RPMI8226 (cell line): ENCODE measurements at regions not wholly inside any gene's neighbourhood (a gene's known extent, or its start where the extent isn't known, plus 50 kb on each side); places are given as distances from the start of the nearest gene placed in this dataset.

Source experiments
- DNase-seq: peaks from one replicate; pipeline ENCODE4 v3.0.0-alpha.2; 2015

GRCh38 chr13:82758044-82758443 is 1124.2 kb downstream of the SLITRK1 start:
- DNase-seq, result peak; percentile 4

- DNase-seq, result no peak
These were observed 1131.1 kb downstream of the SLITRK1 start for GRCh38 chr13:82751206-82751605.

- no peak for DNase-seq
These were observed 1132.7 kb downstream of the SLITRK1 start for GRCh38 chr13:82749551-82749950.

GRCh38 chr13:82747958-82748357 is 1134.3 kb downstream of the SLITRK1 start:
- no peak for DNase-seq

- no peak for DNase-seq
These were observed 1135.0 kb downstream of the SLITRK1 start for GRCh38 chr13:82747291-82747690.

GRCh38 chr13:82740442-82740841 is 1141.8 kb downstream of the SLITRK1 start:
- no peak for DNase-seq

- DNase-seq, result no peak
These were observed 1142.4 kb downstream of the SLITRK1 start for GRCh38 chr13:82739881-82740280.

GRCh38 chr13:82729401-82729800 is 1152.9 kb downstream of the SLITRK1 start:
- no peak for DNase-seq

- DNase-seq, result no peak
These were observed 1161.3 kb downstream of the SLITRK1 start for GRCh38 chr13:82720986-82721385.

GRCh38 chr13:82719987-82720386 is 1162.3 kb downstream of the SLITRK1 start:
- DNase-seq, result no peak

GRCh38 chr13:82717249-82717648 is 1165.0 kb downstream of the SLITRK1 start:
- no peak for DNase-seq

GRCh38 chr13:82713687-82714405 is 1168.4 kb downstream of the SLITRK1 start:
- no peak for DNase-seq

GRCh38 chr13:82702513-82702912 is 1179.8 kb downstream of the SLITRK1 start:
- no peak for DNase-seq

- no peak for DNase-seq
These were observed 1181.3 kb downstream of the SLITRK1 start for GRCh38 chr13:82701020-82701419.

GRCh38 chr13:82698941-82699340 is 1183.3 kb downstream of the SLITRK1 start:
- DNase-seq, result no peak

GRCh38 chr13:82698383-82698782 is 1183.9 kb downstream of the SLITRK1 start:
- no peak for DNase-seq

GRCh38 chr13:82693607-82694006 is 1188.7 kb downstream of the SLITRK1 start:
- no peak for DNase-seq

GRCh38 chr13:82688400-82688994 is 1193.8 kb downstream of the SLITRK1 start:
- DNase-seq, result peak; percentile 3

- DNase-seq, result no peak
These were observed 1194.4 kb downstream of the SLITRK1 start for GRCh38 chr13:82687884-82688283.

GRCh38 chr13:82681535-82681934 is 1200.7 kb downstream of the SLITRK1 start:
- no peak for DNase-seq

GRCh38 chr13:82678052-82678451 is 1204.2 kb downstream of the SLITRK1 start:
- DNase-seq, result no peak

GRCh38 chr13:82675024-82675423 is 1207.2 kb downstream of the SLITRK1 start:
- no peak for DNase-seq

GRCh38 chr13:82674546-82674945 is 1207.7 kb downstream of the SLITRK1 start:
- DNase-seq, result no peak

GRCh38 chr13:82672248-82672647 is 1210.0 kb downstream of the SLITRK1 start:
- DNase-seq, result no peak

GRCh38 chr13:82664183-82664582 is 1218.1 kb downstream of the SLITRK1 start:
- no peak for DNase-seq
